ENCODE measurements at regions not wholly inside any gene's neighbourhood (a gene's known extent, or its start where the extent isn't known, plus 50 kb on each side); places are given as distances from the start of the nearest gene placed in this dataset.

GRCh38 chr1:230005040-230005439 is 62.0 kb upstream of the GALNT2 start:
- Histone ChIP-seq H3K23ac (ENCODE audit: low read depth, low read length, poor library complexity) (no peak overlapping the region), H2BK5ac (ENCODE audit: low read length) (no peak overlapping the region), H2BK15ac (ENCODE audit: low read length) (peak overlapping the region; percentile 22), H4K91ac (ENCODE audit: low read depth, low read length, poor library complexity) (no peak overlapping the region), H3K79me1 (ENCODE audit: low read depth, low read length) (no peaks in the 10 kb centered on the region), H3K4me2 (ENCODE audit: insufficient read depth, low read length, poor library complexity, severe bottlenecking) (no peak overlapping the region), H2BK12ac (ENCODE audit: low read length) (no peak overlapping the region), H2BK120ac (ENCODE audit: low read depth, low read length) (no peak overlapping the region), H3K9me3 (replicated peaks in 1 of 2; ENCODE audit: control insufficient read depth in 2 of 2, insufficient read depth in 1 of 2, low read depth in 1 of 2, low read length in 2 of 2) (no peaks in the 10 kb centered on the region), H3K27ac (replicated peaks; ENCODE audit: low read length) (no peak overlapping the region), H3K4ac (ENCODE audit: low read length) (no peak overlapping the region), H2AK5ac (ENCODE audit: low read depth, low read length) (peak overlapping the region; percentile 38), H3K4me3 (ENCODE audit: low read length in 2 of 2) (no peak overlapping the region), H2AFZ (ENCODE audit: low read length) (no peak overlapping the region), H3K4me1 (ENCODE audit: control insufficient read depth in 2 of 2, insufficient read depth in 1 of 2, low read depth in 1 of 2, low read length in 2 of 2) (peaks cover 0 to 10% of the 10 kb centered on the region in 2 donors), H3K18ac (ENCODE audit: low read length) (no peak overlapping the region), H3K9ac (ENCODE audit: low read depth, low read length, poor library complexity) (no peak overlapping the region), H4K8ac (ENCODE audit: low read depth, low read length) (no peak overlapping the region), H3K27me3 (ENCODE audit: control insufficient read depth in 3 of 3, insufficient read depth in 3 of 3, low read depth in 1 of 3, low read length in 3 of 3) (peaks cover 0 to 13% (median 0%) of the 10 kb centered on the region in 3 experiments), H3K36me3 (replicated peaks in 1 of 2; ENCODE audit: control insufficient read depth in 2 of 2, insufficient read depth in 2 of 2, low read length in 2 of 2) (no peaks in the 10 kb centered on the region), H3K14ac (ENCODE audit: low read length) (no peak overlapping the region)
- WGBS, 2 donors (ENCODE audit: extremely low coverage in 2 of 2, insufficient read length in 2 of 2, insufficient replicate concordance in 1 of 2) = no CpG with 5 or more reads among the region's 8 CpGs
- no peak for DNase-seq (ENCODE audit: low spot score)

GRCh38 chr1:230008721-230009120 is 58.3 kb upstream of the GALNT2 start:
- Histone ChIP-seq H2AK5ac (ENCODE audit: low read depth, low read length) (no peak overlapping the region), H3K36me3 (replicated peaks in 1 of 2; ENCODE audit: control insufficient read depth in 2 of 2, insufficient read depth in 2 of 2, low read length in 2 of 2) (no peaks in the 10 kb centered on the region), H3K4me3 (ENCODE audit: low read length in 2 of 2) (no peak overlapping the region), H3K9ac (ENCODE audit: low read depth, low read length, poor library complexity) (no peak overlapping the region), H3K4me2 (ENCODE audit: insufficient read depth, low read length, poor library complexity, severe bottlenecking) (no peak overlapping the region), H3K18ac (ENCODE audit: low read length) (no peak overlapping the region), H3K23ac (ENCODE audit: low read depth, low read length, poor library complexity) (no peak overlapping the region), H2BK12ac (ENCODE audit: low read length) (no peak overlapping the region), H2AFZ (ENCODE audit: low read length) (no peak overlapping the region), H4K91ac (ENCODE audit: low read depth, low read length, poor library complexity) (no peak overlapping the region), H3K4ac (ENCODE audit: low read length) (no peak overlapping the region), H3K4me1 (ENCODE audit: control insufficient read depth in 2 of 2, insufficient read depth in 1 of 2, low read depth in 1 of 2, low read length in 2 of 2) (no peaks in the 10 kb centered on the region), H3K79me1 (ENCODE audit: low read depth, low read length) (no peaks in the 10 kb centered on the region), H2BK15ac (ENCODE audit: low read length) (no peak overlapping the region), H3K27me3 (ENCODE audit: control insufficient read depth in 3 of 3, insufficient read depth in 3 of 3, low read depth in 1 of 3, low read length in 3 of 3) (peaks cover 0 to 24% (median 0%) of the 10 kb centered on the region in 3 experiments), H3K9me3 (replicated peaks in 1 of 2; ENCODE audit: control insufficient read depth in 2 of 2, insufficient read depth in 1 of 2, low read depth in 1 of 2, low read length in 2 of 2) (no peaks in the 10 kb centered on the region), H4K8ac (ENCODE audit: low read depth, low read length) (no peak overlapping the region), H2BK120ac (ENCODE audit: low read depth, low read length) (no peak overlapping the region), H3K27ac (replicated peaks; ENCODE audit: low read length) (no peak overlapping the region), H2BK5ac (ENCODE audit: low read length) (no peak overlapping the region), H3K14ac (ENCODE audit: low read length) (no peak overlapping the region)
- WGBS, 2 donors (ENCODE audit: extremely low coverage in 2 of 2, insufficient read length in 2 of 2, insufficient replicate concordance in 1 of 2) = no CpG with 5 or more reads among the region's 4 CpGs
- DNase-seq (ENCODE audit: low spot score) = no peak

GRCh38 chr1:230009611-230010313 is 57.3 kb upstream of the GALNT2 start:
- Histone ChIP-seq H3K18ac (ENCODE audit: low read length) (no peak overlapping the region), H4K8ac (ENCODE audit: low read depth, low read length) (no peak overlapping the region)
- no CpG with 5 or more reads among the region's 7 CpGs for WGBS, 2 donors (ENCODE audit: extremely low coverage in 2 of 2, insufficient read length in 2 of 2, insufficient replicate concordance in 1 of 2)

GRCh38 chr1:230010603-230011332 is 56.3 kb upstream of the GALNT2 start:
- Histone ChIP-seq H3K4me1 (ENCODE audit: control insufficient read depth in 2 of 2, insufficient read depth in 1 of 2, low read depth in 1 of 2, low read length in 2 of 2) (no peaks in the 10 kb centered on the region), H3K27me3 (ENCODE audit: control insufficient read depth in 3 of 3, insufficient read depth in 3 of 3, low read depth in 1 of 3, low read length in 3 of 3) (peaks cover 0 to 18% (median 0%) of the 10 kb centered on the region in 3 experiments), H2BK120ac (ENCODE audit: low read depth, low read length) (no peak overlapping the region), H3K18ac (ENCODE audit: low read length) (no peak overlapping the region), H4K91ac (ENCODE audit: low read depth, low read length, poor library complexity) (no peak overlapping the region), H4K8ac (ENCODE audit: low read depth, low read length) (no peak overlapping the region), H3K27ac (replicated peaks; ENCODE audit: low read length) (no peak overlapping the region), H3K23ac (ENCODE audit: low read depth, low read length, poor library complexity) (no peak overlapping the region), H3K4me3 (ENCODE audit: low read length in 2 of 2) (no peak overlapping the region), H2BK15ac (ENCODE audit: low read length) (no peak overlapping the region), H3K9ac (ENCODE audit: low read depth, low read length, poor library complexity) (no peak overlapping the region), H3K79me1 (ENCODE audit: low read depth, low read length) (no peaks in the 10 kb centered on the region), H3K14ac (ENCODE audit: low read length) (no peak overlapping the region), H2AK5ac (ENCODE audit: low read depth, low read length) (no peak overlapping the region), H2BK5ac (ENCODE audit: low read length) (no peak overlapping the region), H2AFZ (ENCODE audit: low read length) (no peak overlapping the region), H3K4me2 (ENCODE audit: insufficient read depth, low read length, poor library complexity, severe bottlenecking) (no peak overlapping the region), H3K9me3 (replicated peaks in 1 of 2; ENCODE audit: control insufficient read depth in 2 of 2, insufficient read depth in 1 of 2, low read depth in 1 of 2, low read length in 2 of 2) (no peaks in the 10 kb centered on the region), H3K36me3 (replicated peaks in 1 of 2; ENCODE audit: control insufficient read depth in 2 of 2, insufficient read depth in 2 of 2, low read length in 2 of 2) (no peaks in the 10 kb centered on the region), H2BK12ac (ENCODE audit: low read length) (no peak overlapping the region), H3K4ac (ENCODE audit: low read length) (no peak overlapping the region)
- no CpG with 5 or more reads among the region's 7 CpGs for WGBS, 2 donors (ENCODE audit: extremely low coverage in 2 of 2, insufficient read length in 2 of 2, insufficient replicate concordance in 1 of 2)
- DNase-seq (ENCODE audit: low spot score) = no peak

More at GRCh38 chr1:230009611-230010313, 57.3 kb upstream of the GALNT2 start:
- Histone ChIP-seq H3K79me1 (ENCODE audit: low read depth, low read length) (no peaks in the 10 kb centered on the region), H2BK5ac (ENCODE audit: low read length) (no peak overlapping the region), H4K91ac (ENCODE audit: low read depth, low read length, poor library complexity) (no peak overlapping the region), H3K36me3 (replicated peaks in 1 of 2; ENCODE audit: control insufficient read depth in 2 of 2, insufficient read depth in 2 of 2, low read length in 2 of 2) (no peaks in the 10 kb centered on the region), H3K14ac (ENCODE audit: low read length) (no peak overlapping the region), H2BK12ac (ENCODE audit: low read length) (no peak overlapping the region), H3K9me3 (replicated peaks in 1 of 2; ENCODE audit: control insufficient read depth in 2 of 2, insufficient read depth in 1 of 2, low read depth in 1 of 2, low read length in 2 of 2) (no peaks in the 10 kb centered on the region), H2AK5ac (ENCODE audit: low read depth, low read length) (no peak overlapping the region), H3K27ac (replicated peaks; ENCODE audit: low read length) (no peak overlapping the region), H3K4ac (ENCODE audit: low read length) (no peak overlapping the region), H2AFZ (ENCODE audit: low read length) (no peak overlapping the region), H3K27me3 (ENCODE audit: control insufficient read depth in 3 of 3, insufficient read depth in 3 of 3, low read depth in 1 of 3, low read length in 3 of 3) (peaks cover 0 to 23% (median 0%) of the 10 kb centered on the region in 3 experiments), H2BK15ac (ENCODE audit: low read length) (peak overlapping the region; percentile 33), H3K4me3 (ENCODE audit: low read length in 2 of 2) (no peak overlapping the region), H2BK120ac (ENCODE audit: low read depth, low read length) (no peak overlapping the region), H3K9ac (ENCODE audit: low read depth, low read length, poor library complexity) (no peak overlapping the region), H3K4me2 (ENCODE audit: insufficient read depth, low read length, poor library complexity, severe bottlenecking) (no peak overlapping the region), H3K23ac (ENCODE audit: low read depth, low read length, poor library complexity) (peak overlapping the region; percentile 21), H3K4me1 (ENCODE audit: control insufficient read depth in 2 of 2, insufficient read depth in 1 of 2, low read depth in 1 of 2, low read length in 2 of 2) (no peaks in the 10 kb centered on the region)
- no peak for DNase-seq (ENCODE audit: low spot score)
